SK-N-DZ (cell line): ENCODE measurements at regions not wholly inside any gene's neighbourhood (a gene's known extent, or its start where the extent isn't known, plus 50 kb on each side); places are given as distances from the start of the nearest gene placed in this dataset.

ENCODE experiments used
- DNase-seq: peaks from one replicate; pipeline ENCODE4 v3.0.0-alpha.2; 2015; ENCODE audit warnings: low spot score

DNA sequence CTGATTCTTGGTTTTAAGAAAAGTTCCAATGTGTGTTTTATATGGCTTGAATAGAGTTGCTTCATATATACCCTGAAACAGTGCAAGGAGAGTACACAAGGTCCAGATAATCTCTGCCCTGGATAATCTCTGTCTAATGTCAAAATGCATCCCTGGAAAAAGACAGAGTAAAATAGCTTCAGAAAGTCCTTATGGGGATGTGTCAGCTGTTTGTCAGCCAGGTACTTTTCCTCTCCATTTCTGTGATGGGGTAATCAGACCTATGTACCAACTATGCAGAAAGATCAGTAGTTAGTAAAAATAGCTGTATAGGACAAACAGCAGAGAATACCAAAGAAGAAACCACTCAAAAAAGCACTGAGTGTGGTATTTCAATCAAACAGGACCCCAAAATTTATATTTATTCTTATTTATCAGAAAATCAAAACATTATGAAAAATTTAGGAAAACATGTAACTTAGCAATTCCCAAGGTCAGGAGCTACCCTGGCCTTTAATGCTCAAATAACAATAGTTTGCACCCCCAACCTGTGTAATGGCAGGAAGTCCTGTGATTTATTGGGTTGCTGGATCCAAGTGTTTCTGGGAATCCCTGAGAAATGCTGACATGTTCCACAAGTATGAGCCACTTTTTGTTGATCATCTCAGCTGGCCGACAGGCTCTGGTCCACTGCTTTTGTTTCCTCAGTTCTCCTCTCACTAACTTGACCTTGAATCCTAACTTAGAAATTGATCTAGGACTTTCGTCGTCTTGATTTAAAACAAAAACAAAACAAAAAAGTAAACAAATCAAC lies 69.6 kb downstream of the MDH1 start:
- DNase-seq: no peak

DNA sequence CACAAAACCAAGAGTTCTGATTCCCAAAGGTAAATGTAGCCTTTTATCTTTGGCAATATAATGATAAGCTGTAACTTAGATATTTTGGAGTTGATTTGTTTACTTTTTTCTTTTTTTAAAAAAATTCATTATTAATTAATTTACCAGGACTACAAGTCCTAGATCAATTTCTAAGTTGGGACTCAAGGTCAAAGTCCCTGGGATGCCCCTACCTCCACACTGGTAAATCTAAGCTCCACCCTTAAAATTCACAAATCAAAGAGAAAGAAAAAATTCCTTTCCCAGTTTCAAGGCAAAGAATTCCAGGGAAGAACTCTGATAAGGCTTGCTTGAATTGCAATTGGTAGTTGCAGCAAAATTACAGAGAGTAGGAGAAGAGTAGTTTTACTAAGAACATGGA lies 71.3 kb downstream of the MDH1 start:
- no peak for DNase-seq

DNA sequence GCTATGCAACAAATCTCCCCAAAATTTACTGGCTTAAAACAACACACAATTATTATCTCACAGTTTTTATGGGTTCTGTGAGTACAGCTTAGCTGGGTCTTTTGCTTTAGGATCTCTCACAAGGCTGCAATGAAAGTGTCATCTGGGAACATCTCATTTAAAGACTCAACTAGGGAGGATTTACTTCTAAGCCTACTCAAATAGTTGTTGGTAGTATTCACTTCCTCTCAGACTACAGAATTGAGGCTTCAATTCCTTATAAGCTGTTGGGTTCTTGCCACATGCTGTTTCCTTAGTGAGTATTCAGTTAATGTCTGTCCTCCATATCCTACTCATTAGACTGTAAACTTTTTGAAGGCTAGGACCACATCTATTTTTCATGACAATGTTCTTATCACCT lies 72.3 kb downstream of the MDH1 start:
- DNase-seq: no peak

DNA sequence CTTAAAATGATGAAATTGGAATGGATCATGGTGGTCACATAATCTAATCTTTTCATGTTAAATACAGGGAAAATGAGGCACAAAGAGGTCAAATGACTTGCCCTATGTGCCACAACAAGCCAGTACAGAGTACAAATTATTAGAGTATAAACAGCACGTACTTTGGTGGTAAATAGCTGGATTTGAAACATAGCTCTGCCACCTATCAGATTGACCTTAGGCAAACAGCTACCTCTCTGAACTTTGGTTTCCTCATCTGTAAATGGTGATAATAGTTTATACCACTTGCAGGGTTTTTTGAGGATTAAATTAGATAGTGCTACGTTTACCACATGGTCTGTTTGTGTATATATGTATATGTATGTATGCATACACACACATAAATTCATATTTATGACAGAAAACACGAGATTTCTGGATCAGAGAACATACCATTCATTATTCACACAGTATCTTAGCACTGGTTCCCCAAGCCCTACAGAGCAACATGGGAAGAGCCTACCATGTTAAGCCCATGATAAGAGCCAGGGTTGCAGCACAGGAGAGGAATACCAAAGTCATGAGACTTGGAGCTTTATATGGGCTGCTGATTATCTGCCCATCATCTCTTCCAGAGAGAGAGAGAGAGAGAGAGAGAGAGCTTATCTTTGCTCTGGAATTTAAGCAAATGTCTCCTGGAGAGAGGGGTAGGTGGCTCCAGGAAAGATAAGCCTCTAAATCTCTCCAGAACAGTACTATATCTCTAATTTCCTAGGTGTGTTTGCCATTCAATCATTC lies 73.5 kb downstream of the MDH1 start:
- DNase-seq: no peak

DNA sequence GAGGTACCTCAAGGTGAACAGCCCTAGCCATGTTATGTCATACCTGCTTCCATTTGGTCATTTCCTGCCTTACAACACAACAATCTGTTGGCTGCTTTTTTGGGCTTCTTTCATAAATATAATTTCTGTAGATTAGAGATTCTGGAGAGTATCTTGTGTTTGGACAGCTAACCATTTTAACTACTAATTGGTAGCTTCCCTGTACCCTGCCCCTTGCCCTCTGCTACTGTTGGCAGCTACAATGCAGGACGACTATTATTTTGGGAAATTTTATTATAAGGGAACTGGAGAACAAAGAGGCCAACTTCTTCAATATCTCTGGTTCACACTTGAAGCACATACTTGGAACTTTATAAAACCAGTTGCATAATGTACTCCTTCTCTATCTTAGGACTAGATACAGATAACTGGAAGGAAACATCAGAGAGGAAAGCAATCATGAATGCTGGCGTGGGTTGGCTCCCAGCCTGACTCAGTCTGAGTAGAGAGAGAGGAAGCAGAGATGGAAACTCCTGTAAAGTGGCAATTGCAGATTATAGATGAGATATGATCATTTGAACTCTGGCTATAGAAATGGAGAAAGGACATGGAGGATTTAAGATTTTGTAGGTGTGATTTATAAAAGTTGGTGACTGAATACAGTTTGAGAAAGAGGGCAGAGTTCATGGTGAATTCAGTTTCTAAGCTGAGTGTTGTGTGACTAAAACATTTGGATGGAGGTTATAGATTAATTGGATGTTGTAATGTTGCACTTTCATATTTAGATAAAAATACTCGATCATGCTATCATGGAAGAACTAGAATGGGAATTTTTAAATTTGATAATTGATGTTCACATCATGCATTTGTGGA lies 74.5 kb downstream of the MDH1 start:
- no peak for DNase-seq

DNA sequence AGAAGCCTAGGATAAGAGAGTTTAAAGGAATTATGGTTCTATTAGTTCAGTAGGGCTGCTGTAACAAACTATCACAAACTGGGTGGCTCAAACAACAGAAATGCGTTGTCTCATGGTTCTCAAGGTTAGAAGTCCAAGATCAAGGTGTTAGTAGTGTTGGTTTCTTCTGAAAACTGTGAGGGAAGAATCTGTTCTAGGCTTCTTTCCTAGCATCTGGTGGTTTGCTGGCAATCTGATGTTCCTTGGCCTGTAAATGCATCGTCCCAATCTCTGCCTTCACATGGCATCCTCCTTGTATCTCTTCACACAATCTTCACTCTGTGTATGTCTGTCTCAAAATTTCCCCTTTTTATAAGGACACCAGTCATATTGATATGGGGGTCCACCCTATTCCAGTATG lies 76.3 kb downstream of the MDH1 start:
- no peak for DNase-seq

DNA sequence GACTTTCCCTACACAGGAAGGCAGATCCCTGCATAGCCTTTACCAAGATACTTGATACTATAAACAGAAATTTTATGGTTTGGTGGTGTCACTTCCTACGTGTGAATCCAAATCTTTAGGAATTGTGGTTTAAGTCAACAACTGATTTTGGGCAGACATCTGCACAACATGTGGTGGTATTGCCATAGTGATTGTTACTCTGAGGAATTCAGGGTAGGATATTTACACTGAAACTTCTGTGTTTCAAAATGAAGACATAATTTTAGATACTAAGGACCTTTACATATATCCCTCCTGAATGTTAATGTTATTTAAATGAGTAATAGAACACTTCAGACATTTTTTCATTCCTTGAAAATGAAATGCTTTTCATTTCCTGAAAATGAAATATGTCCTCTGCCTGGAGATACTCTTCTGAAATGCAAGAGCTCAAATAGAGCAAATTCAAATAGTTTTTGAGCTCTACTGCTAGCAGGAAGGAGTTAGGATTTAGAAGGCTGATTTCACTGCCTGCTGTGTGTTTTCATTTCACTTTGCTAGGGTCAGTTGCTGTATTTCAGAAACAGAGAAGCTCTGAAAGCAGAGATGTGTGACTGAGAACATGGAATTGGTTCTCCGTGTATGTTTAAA lies 77.2 kb downstream of the MDH1 start:
- no peak for DNase-seq

DNA sequence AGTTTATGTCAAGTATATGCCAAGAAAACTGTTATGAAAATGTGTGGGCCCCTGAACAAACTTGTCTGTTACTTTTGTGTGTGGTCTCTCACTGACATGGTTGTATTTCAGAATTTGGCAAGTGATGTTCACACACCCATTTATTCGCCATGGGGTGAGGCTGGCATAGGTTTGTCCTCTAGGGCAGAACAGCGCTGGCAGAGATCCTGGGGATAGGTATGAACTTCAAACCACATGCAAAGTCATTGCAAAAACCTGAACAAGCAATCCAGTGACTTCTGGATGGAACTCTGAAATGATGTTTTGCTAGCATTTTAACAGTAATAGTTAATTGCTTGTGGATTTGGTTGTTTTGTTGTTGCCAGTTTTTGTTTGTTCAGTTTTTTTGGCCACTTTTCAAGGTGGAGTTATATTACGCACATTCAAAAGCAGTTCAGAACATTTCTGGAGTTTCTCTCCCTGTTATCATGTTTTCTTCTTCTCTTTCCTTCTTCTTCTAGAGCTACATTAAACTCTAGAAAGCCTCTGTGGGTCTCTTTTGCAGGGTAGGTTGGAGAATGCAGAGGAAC lies 78.5 kb downstream of the MDH1 start:
- DNase-seq: no peak

DNA sequence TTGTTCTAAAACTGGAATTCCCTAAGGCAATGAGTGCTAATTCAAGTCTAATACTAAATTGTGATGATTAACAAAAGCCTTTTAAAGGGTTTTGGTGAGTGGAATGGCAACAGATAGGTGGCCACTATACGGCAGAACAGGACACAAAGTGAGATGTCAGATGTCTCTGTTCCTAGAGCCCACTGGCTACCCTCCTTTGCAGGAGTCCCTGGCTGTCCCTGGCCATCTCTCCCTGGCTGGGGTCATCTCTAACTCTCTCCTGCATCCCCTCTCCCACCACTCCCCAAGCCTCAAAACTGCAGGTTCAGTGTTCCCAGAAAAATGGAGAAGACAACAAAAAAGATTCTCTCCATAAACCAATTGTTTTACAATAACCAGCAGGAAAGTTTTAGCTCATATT lies 79.2 kb downstream of the MDH1 start:
- no peak for DNase-seq

DNA sequence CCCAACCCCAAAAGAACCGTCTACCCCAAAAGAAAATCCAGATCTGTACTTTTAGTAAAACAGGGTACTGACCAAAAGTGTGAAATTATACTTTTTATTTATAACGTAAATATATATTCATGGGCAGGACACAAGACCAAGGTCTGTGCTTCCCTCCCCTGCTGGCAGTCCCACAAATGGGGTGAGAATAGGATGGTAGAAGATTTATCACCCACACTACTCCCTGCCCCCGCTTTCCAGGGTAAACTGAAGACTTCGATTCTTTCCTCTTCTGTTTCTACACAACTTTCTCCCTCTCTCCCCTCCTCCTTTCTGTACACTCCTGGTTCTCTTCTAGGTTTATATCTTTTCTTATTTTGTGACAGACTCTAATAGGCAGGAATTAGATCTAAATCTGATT lies 79.7 kb downstream of the MDH1 start:
- no peak for DNase-seq

DNA sequence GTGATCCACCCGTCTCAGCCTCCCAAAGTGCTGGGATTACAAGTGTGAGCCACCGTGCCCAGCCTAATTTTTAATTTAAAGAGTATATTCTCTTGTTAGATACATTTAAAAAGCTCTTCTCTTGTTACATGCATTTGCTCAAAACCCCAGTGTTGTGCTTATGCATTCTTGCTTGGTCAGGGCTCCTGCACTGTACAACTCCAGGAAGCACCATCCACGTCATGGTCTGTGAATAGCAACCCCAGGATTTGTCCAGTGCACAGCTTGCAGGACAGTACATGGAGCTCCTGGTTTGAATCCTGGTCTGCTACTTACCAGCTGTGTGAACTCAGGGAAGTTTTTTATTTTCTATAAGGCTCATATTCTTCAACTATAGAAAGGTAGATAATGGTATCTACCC lies 80.8 kb downstream of the MDH1 start:
- no peak for DNase-seq

DNA sequence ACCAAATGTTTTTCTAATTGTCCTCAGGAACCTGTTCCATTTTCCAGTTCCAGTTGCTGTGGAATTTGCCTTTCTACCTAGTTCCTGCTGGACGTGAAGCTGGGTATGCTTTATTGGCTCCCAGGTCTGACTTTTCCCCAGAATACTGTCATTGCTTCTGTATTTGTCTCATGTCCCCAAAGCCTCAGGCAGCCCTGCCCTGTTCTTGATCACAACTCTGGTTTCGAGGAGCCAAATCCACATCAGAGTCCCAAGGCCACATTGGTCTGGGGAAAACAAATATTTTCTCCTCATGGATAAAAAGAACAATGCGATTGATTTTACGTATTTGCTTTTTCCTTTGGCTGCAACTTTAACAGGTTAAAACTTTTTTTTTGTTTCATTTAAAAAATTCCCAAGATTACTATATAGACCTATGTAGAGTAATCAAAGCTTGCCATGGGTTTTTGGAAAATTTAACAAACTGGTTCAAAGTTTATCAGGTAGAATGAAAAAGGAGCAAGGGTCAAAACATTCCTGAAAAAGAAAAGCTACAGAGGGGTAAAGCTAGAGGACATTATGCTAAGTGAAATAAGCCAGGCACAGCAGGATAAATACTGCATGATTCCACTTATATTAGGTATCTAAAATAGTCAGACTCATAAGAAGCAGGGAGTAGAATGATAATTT lies 85.2 kb downstream of the MDH1 start:
- no peak for DNase-seq

DNA sequence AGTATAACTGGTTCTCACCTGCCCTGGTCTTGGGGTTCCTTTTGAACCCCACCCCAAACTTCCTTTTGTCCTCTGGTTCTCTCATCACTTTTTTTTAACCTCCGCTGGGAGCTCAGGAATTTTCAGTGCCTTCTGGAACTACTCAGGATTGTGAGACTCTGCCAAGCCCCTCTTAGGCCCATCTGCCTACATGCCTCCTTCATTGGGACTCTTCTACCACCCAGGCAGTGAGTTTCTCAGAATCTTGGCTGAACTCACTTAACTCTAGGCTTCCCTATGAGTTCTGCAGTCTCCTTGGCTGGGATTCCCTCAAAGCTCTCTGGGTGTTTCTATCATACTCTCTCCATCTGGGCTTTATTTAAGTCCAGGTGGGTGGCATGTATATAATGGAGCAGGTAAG lies 86.3 kb downstream of the MDH1 start:
- no peak for DNase-seq

DNA sequence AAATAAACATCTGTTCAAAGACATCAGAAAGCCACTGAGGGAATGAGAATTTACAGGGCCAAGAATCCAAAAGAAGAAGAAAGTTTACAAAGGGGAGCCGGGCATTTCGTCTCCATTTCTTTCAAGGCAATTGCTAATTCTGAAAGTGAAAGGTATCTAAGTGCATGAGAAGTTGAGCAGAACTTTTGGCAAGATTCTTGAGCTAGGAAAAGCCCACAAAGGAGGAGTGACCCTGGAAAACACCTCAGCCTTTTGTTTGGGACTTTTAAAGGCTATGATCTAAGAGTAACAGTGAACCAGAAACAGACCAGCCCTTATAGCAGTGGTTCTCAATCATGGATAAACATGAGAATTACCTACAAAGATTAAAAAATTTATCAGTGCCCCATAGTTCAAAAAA lies 87.4 kb downstream of the MDH1 start:
- no peak for DNase-seq

DNA sequence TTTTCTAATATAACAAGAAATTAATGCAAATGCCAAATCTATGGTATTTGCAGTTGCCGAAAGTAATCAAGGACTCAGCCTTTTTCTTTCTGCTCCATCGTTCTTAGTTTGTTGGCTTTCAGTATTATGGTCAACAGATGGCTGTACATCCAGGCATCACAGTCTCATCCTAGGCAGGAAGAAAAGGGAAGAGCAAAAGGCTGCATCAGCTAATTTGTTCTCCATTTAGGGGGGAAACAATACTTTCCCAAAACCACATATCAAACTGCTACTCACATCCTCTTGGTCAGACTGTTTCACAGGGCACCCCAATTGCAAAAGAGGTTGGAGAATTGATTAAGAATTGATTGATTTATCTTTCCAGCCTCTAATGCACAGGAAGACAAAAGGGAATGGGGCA lies 89.3 kb downstream of the MDH1 start:
- no peak for DNase-seq

DNA sequence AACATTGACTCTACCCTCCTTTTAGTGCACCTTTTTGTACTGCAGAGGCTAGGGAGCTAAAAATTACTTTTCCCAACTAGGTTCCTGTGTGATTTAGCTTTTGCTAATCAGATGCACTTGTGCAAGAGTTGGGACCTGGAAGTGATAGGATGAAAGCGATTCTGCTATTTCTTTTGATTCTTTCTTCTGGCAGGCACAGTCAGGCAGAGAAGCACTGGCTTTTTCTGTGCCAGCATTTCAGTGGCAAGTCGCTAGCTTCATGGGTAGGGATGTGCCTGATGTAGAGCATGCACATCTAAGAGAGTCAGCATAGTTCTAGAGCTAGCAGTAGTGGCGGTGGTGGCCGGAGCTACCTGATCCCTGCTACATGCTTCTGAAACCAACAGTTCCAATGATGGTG lies 89.8 kb downstream of the MDH1 start:
- DNase-seq: no peak

DNA sequence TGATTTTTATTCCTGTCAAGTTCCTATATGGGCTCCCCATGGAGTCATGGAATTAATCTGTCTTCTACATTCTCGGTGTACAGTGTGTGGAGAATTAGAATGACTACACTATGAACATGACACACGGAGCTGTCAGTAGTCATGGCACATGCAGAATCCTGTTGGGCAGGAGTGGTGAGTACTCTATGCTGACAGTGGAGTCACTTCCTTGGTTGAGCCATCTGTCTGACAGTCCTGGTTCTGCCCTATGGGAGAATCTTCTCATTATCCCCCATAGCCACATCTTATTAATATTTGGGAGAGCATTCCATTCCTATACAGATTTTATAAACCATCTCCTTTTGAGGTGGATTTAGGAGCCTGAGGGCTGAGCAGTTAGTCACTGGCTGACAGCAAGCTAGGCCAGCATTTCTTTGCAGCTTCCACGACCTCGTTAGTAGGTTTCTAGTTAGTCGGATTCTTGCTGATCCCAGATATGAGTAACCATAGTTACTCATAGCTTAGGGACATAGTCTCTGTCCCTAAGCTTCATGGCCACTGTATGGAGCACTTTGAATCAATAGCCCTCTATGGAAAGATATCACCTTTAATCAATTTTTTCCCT lies 90.6 kb downstream of the MDH1 start:
- DNase-seq: no peak

DNA sequence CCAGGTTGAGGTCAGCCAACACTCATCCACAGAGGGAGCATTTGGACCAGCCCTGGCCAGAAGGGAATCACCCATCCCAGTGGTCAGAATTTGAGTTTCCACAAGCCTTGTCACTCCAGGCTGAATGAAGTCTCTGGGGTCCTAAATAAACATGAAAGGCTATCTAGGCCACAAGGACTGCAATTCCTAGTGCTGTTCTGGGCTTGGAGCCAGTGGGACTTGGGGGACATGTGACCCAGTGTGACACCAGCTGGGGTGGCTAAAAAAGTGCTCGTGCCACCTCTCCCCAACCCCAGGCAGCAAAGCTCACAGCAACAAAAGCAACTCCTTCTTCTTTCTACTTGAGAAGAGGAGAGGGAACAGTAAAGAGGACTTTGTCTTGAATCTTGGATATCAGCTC lies 91.7 kb downstream of the MDH1 start:
- no peak for DNase-seq

DNA sequence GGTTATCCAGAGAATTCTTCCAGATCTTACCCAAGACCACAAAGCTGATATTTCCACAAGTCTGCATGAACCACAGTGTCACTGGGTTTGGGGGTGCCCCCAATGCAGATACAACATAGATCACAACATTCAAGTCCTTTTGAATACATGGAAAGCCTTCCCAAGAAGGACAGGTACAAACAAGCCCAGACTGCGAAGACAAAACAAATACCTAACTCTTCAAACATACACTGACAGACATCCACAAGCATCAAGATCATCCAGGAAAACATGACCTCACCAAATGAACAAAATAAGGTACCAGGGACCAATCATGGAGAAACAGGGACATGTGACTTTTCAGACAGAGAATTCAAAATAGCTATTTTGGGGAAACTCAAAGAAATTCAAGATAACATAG lies 93.1 kb downstream of the MDH1 start:
- DNase-seq: no peak

DNA sequence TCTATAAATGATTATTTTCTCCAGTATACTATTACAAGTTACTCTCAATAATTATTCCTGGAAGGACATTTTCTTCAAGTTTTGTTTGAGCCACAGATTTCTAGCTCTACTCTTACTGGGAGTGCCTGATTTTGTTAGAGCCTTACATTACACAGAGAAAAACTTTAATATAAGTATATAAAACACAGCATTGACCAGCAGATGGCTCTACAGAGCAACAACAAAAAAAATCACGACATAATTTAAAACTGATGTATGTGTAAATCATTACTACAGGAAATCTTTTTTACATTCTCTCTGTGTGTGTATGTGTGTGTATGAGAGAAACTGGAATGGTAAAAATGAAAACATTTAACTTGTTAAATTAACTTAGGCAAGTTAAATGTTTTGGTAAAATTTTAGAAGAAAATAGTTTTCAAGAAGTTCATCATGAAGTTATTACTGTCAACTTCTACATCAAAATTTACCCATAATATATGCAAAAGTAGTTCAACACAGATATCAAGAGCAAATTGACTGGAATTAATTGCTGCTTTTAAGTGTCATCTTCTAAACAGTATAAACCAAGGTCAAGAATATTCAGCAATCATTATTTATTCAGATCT lies 103.3 kb downstream of the MDH1 start:
- DNase-seq: peak; percentile 58
